Neural progenitor cell (in vitro differentiated cells): ENCODE measurements at regions not wholly inside any gene's neighbourhood (a gene's known extent, or its start where the extent isn't known, plus 50 kb on each side); places are given as distances from the start of the nearest gene placed in this dataset.

ENCODE experiments used
- DNase-seq: peaks from one replicate; pipeline ENCODE4 v3.0.0-alpha.2; 2016; ENCODE audit warnings: low spot score
- H2AFZ ChIP-seq: fragments of 200-600 bp; sonication (generic); replicated peaks from 2 replicates; pipeline ENCODE4 v1.6.1; 2016; ENCODE audit warnings: antibody characterized with exemption
- H3F3A ChIP-seq: fragments of 200-600 bp; sonication (generic); 2 replicates; pipeline ENCODE4 v1.6.1; 2016; ENCODE audit warnings: antibody characterized with exemption, low read depth
- H3K27ac ChIP-seq: fragments of 200-600 bp; sonication (generic); 2 replicates; pipeline ENCODE4 v1.5.1; 2016; ENCODE audit warnings: mild to moderate bottlenecking
- H3K27me3 ChIP-seq: fragments of 200-600 bp; sonication (generic); 2 replicates; pipeline ENCODE4 v1.6.1; 2016; ENCODE audit warnings: mild to moderate bottlenecking, moderate library complexity
- H3K36me3 ChIP-seq: fragments of 200-600 bp; sonication (generic); 2 replicates; pipeline ENCODE4 v1.5.1; 2016
- H3K4me1 ChIP-seq: fragments of 200-600 bp; sonication (generic); 2 replicates; pipeline ENCODE4 v1.6.1; 2016; ENCODE audit warnings: mixed run types
- H3K4me2 ChIP-seq: fragments of 200-600 bp; sonication (generic); 2 replicates; pipeline ENCODE4 v1.6.1; 2016
- H3K4me3 ChIP-seq: fragments of 200-600 bp; sonication (generic); 2 replicates; pipeline ENCODE4 v1.5.1; 2016
- H3K79me2 ChIP-seq: fragments of 200-600 bp; sonication (generic); 2 replicates; pipeline ENCODE4 v1.6.1; 2016; ENCODE audit warnings: low read depth
- H3K9ac ChIP-seq: fragments of 200-600 bp; sonication (generic); 2 replicates; pipeline ENCODE4 v1.6.1; 2016
- H3K9me3 ChIP-seq: fragments of 200-600 bp; sonication (generic); 2 replicates; pipeline ENCODE4 v1.5.1; 2016; ENCODE audit warnings: low read depth
- H4K20me1 ChIP-seq: fragments of 200-600 bp; sonication (generic); 2 replicates; pipeline ENCODE4 v1.6.1; 2016; ENCODE audit warnings: low read depth
- H3K27ac Mint-ChIP-seq: 3 replicates; pipeline ENCODE4 v1.8.0; 2021; ENCODE audit warnings: mixed read lengths
- H3K27me3 Mint-ChIP-seq: 2 replicates; pipeline ENCODE4 v1.8.0; 2022; ENCODE audit warnings: low read depth, mild to moderate bottlenecking, inconsistent platforms, moderate library complexity, mixed read lengths; ENCODE audit not compliant: insufficient read depth
- H3K36me3 Mint-ChIP-seq: 3 replicates; pipeline ENCODE4 v1.8.0; 2021; ENCODE audit warnings: mixed read lengths
- H3K4me1 Mint-ChIP-seq: 3 replicates; pipeline ENCODE4 v1.8.0; 2021; ENCODE audit warnings: mixed read lengths
- H3K4me3 Mint-ChIP-seq: 3 replicates; pipeline ENCODE4 v1.8.0; 2021; ENCODE audit warnings: mild to moderate bottlenecking, moderate library complexity, mixed read lengths
- H3K9me3 Mint-ChIP-seq: 3 replicates; pipeline ENCODE4 v1.8.0; 2020; ENCODE audit warnings: mixed read lengths
- CTCF ChIP-seq: fragments of 200-600 bp; sonication (generic); IDR thresholded peaks from 2 replicates; pipeline ENCODE4 v1.5.1; 2017; ENCODE audit warnings: antibody characterized with exemption, mild to moderate bottlenecking
- EZH2 ChIP-seq: fragments of 200-600 bp; sonication (generic); IDR thresholded peaks from 2 replicates; pipeline ENCODE4 v1.6.1; 2017; ENCODE audit warnings: antibody characterized with exemption, mild to moderate bottlenecking, moderate library complexity
- EZH2phosphoT487 ChIP-seq: fragments of 200-600 bp; sonication (generic); IDR thresholded peaks from 2 replicates; pipeline ENCODE4 v1.6.1; 2017; ENCODE audit warnings: antibody characterized with exemption

GRCh38 chr5:164980480-164980879 is 1475.1 kb downstream of the MAT2B start:
- H3K9me3 Mint-ChIP-seq: peaks cover 17% of the 10 kb centered on the region
- H3K27ac Mint-ChIP-seq: no peak overlapping the region
- TF ChIP-seq EZH2 (no peak), CTCF (no peak), EZH2phosphoT487 (no peak)

GRCh38 chr5:164998142-164998541 is 1492.7 kb downstream of the MAT2B start:
- H3K4me1 Mint-ChIP-seq: peaks cover 3% of the 10 kb centered on the region
- no peak for TF ChIP-seq CTCF
- TF ChIP-seq EZH2: no peak
- no peak for TF ChIP-seq EZH2phosphoT487
- H3K27ac Mint-ChIP-seq: no peak overlapping the region

More at GRCh38 chr5:164980480-164980879, 1475.1 kb downstream of the MAT2B start:
- H3K27ac ChIP-seq: no peak overlapping the region
- Mint-ChIP-seq H3K36me3 (no peaks in the 10 kb centered on the region), H3K4me1 (no peaks in the 10 kb centered on the region), H3K27me3 (no peaks in the 10 kb centered on the region), H3K4me3 (no peak overlapping the region)
- H3K4me3 ChIP-seq: no peak overlapping the region
- no peaks in the 10 kb centered on the region for H4K20me1 ChIP-seq
- H2AFZ ChIP-seq: no peak overlapping the region
- no peaks in the 10 kb centered on the region for H3K4me1 ChIP-seq
- DNase-seq: no peak
- no peak overlapping the region for H3K4me2 ChIP-seq
- no peaks in the 10 kb centered on the region for H3K27me3 ChIP-seq
- H3K36me3 ChIP-seq: no peaks in the 10 kb centered on the region
- H3K9ac ChIP-seq: no peak overlapping the region
- H3K9me3 ChIP-seq: no peaks in the 10 kb centered on the region
- H3F3A ChIP-seq: no peaks in the 10 kb centered on the region
- H3K79me2 ChIP-seq: no peaks in the 10 kb centered on the region

GRCh38 chr5:164998590-164998989 is 1493.2 kb downstream of the MAT2B start:
- TF ChIP-seq CTCF (no peak), EZH2 (no peak), EZH2phosphoT487 (no peak)
- no peak overlapping the region for H3K27ac ChIP-seq
- H3K9me3 ChIP-seq: no peaks in the 10 kb centered on the region
- no peaks in the 10 kb centered on the region for H3K79me2 ChIP-seq
- H3K4me3 ChIP-seq: no peak overlapping the region
- no peaks in the 10 kb centered on the region for H3F3A ChIP-seq
- no peaks in the 10 kb centered on the region for H3K9me3 Mint-ChIP-seq
- H3K27me3 ChIP-seq: no peaks in the 10 kb centered on the region
- H3K9ac ChIP-seq: no peak overlapping the region
- no peak overlapping the region for H3K4me3 Mint-ChIP-seq
- H3K36me3 ChIP-seq: no peaks in the 10 kb centered on the region
- no peak overlapping the region for H3K27ac Mint-ChIP-seq
- H3K4me1 Mint-ChIP-seq: peaks cover 3% of the 10 kb centered on the region
- H2AFZ ChIP-seq: no peak overlapping the region
- DNase-seq: peak; percentile 4
- H3K4me1 ChIP-seq: peaks cover 7% of the 10 kb centered on the region
- H4K20me1 ChIP-seq: no peaks in the 10 kb centered on the region
- H3K36me3 Mint-ChIP-seq: no peaks in the 10 kb centered on the region
- H3K27me3 Mint-ChIP-seq: no peaks in the 10 kb centered on the region
- peak overlapping the region; percentile 19 for H3K4me2 ChIP-seq

More at GRCh38 chr5:164998142-164998541, 1492.7 kb downstream of the MAT2B start:
- no peaks in the 10 kb centered on the region for H3K9me3 Mint-ChIP-seq
- H3K27me3 Mint-ChIP-seq: no peaks in the 10 kb centered on the region
- no peak overlapping the region for H3K4me3 Mint-ChIP-seq
- Histone ChIP-seq H3K27ac (no peak overlapping the region), H3K27me3 (no peaks in the 10 kb centered on the region), H3K4me3 (no peak overlapping the region), H3K4me1 (peaks cover 7% of the 10 kb centered on the region), H3K9ac (no peak overlapping the region), H3K4me2 (peak overlapping the region; percentile 19), H4K20me1 (no peaks in the 10 kb centered on the region), H3F3A (no peaks in the 10 kb centered on the region), H3K36me3 (no peaks in the 10 kb centered on the region), H3K9me3 (no peaks in the 10 kb centered on the region), H3K79me2 (no peaks in the 10 kb centered on the region), H2AFZ (no peak overlapping the region)
- DNase-seq: no peak
- no peaks in the 10 kb centered on the region for H3K36me3 Mint-ChIP-seq
